Eye (tissue), 1 donor: ENCODE measurements at regions not wholly inside any gene's neighbourhood (a gene's known extent, or its start where the extent isn't known, plus 50 kb on each side); places are given as distances from the start of the nearest gene placed in this dataset.

Source experiments
- DNase-seq: peaks from one replicate; pipeline ENCODE4 v3.0.0-alpha.2; 2015

GRCh38 chr7:54810401-54810800, 51.4 kb upstream of the SEC61G start:
- DNase-seq: no peak

GRCh38 chr7:54811041-54811845, 52.2 kb upstream of the SEC61G start:
- DNase-seq: peak; percentile 61

GRCh38 chr7:54811846-54812254, 52.8 kb upstream of the SEC61G start:
- DNase-seq: peak; percentile 62

- no peak for DNase-seq
Observed at GRCh38 chr7:54812756-54813322, 53.8 kb upstream of the SEC61G start.

GRCh38 chr7:54813398-54813797, 54.4 kb upstream of the SEC61G start:
- DNase-seq: no peak

GRCh38 chr7:54814401-54814800, 55.4 kb upstream of the SEC61G start:
- DNase-seq: no peak

- no peak for DNase-seq
Observed at GRCh38 chr7:54817152-54817551, 58.1 kb upstream of the SEC61G start.

GRCh38 chr7:54823776-54824175, 64.8 kb upstream of the SEC61G start:
- DNase-seq: no peak

- no peak for DNase-seq
Observed at GRCh38 chr7:54824655-54825054, 65.6 kb upstream of the SEC61G start.

- DNase-seq: no peak
Observed at GRCh38 chr7:54825368-54825767, 66.4 kb upstream of the SEC61G start.

- DNase-seq: no peak
Observed at GRCh38 chr7:54827734-54828133, 68.7 kb upstream of the SEC61G start.

GRCh38 chr7:54831046-54831643, 72.1 kb upstream of the SEC61G start:
- no peak for DNase-seq

- no peak for DNase-seq
Observed at GRCh38 chr7:54831644-54832095, 72.7 kb upstream of the SEC61G start.

GRCh38 chr7:54833001-54833467, 74.0 kb upstream of the SEC61G start:
- DNase-seq: peak; percentile 80

GRCh38 chr7:54837168-54837567, 78.2 kb upstream of the SEC61G start:
- no peak for DNase-seq

GRCh38 chr7:54837761-54838160, 78.8 kb upstream of the SEC61G start:
- DNase-seq: no peak

GRCh38 chr7:54838175-54838910, 79.3 kb upstream of the SEC61G start:
- no peak for DNase-seq

- peak; percentile 44 for DNase-seq
Observed at GRCh38 chr7:54839575-54840213, 80.7 kb upstream of the SEC61G start.

- DNase-seq: peak; percentile 60
Observed at GRCh38 chr7:54841772-54842697, 83.0 kb upstream of the SEC61G start.

GRCh38 chr7:54843841-54844355, 84.9 kb upstream of the SEC61G start:
- no peak for DNase-seq

- no peak for DNase-seq
Observed at GRCh38 chr7:54846273-54846672, 87.3 kb upstream of the SEC61G start.
